ENCODE measurements at regions not wholly inside any gene's neighbourhood (a gene's known extent, or its start where the extent isn't known, plus 50 kb on each side); places are given as distances from the start of the nearest gene placed in this dataset.
"Not testable (repeated sequence)": the region's sequence is repeated elsewhere in the genome, so short reads cannot be mapped to it uniquely, and the experiment has no call there.

- DNase-seq (ENCODE audit: low read depth in 2 of 2, low spot score in 1 of 2) = no peak
Measured at GRCh38 chr10:9234191-9234590, 1179.7 kb downstream of the GATA3 start.

DNA sequence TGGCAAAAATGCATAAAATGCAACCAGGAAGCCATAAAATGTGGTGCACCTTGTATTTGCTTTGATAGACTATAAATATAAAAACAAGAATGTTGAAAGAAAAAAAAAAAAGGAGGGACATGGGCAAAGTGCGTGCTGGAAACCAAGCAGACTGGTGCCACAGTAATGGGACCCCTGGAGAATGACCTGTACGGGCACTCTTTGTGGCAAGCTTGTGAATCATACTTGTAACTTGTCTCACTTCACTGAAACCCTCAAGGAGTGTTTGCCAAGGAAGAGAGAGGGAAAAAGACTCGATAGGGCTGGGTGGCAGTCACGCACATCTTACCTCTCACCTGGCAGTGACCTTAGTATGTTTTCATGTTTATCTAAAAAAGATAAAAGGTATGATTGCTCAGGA, 1183.6 kb downstream of the GATA3 start:
- no peak for DNase-seq (ENCODE audit: low read depth in 2 of 2, low spot score in 1 of 2)

DNA sequence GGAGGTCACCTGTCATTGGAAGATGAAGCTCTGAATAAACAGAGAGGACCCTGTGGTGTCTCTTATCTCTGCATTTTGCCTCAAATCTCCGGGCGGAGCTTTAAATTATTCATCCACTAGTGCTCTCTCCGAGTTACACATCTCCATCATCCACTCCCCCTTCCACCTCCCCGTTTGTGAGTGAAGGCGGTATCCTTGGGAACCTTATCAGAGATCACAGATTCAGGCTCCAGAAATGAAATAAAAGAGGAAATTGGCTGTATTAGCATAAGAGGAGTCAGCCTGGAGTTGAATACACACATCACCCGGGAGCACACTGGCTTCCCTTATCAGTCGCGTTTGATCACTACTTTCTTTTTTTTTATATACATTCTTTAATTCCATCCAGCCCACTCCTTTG, 1184.8 kb downstream of the GATA3 start:
- DNase-seq (ENCODE audit: low read depth in 2 of 2, low spot score in 1 of 2) = no peak

- DNase-seq (ENCODE audit: low read depth in 2 of 2, low spot score in 1 of 2) = no peak
Measured at GRCh38 chr10:9243941-9244411, 1189.5 kb downstream of the GATA3 start.

DNA sequence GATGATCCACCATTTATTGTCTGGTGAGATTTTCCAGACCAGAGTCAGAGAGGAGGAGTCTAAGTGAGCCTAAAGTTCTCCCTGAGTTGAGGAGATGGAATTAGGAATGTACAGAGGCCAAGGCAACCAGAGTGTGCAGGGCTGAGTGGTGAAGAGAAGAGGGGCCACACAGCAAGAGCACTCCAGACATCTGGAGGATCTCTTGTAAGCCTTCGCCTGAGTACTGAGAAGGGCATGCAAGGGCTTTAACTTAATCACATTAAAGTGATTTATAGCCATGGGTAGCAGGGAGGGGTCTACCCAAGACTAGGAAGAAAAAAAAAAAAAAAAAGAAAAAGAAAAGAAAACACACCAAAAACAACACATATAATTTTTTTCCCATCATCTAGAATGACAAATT, 1190.4 kb downstream of the GATA3 start:
- DNase-seq (ENCODE audit: low read depth in 2 of 2, low spot score in 1 of 2) = no peak

DNA sequence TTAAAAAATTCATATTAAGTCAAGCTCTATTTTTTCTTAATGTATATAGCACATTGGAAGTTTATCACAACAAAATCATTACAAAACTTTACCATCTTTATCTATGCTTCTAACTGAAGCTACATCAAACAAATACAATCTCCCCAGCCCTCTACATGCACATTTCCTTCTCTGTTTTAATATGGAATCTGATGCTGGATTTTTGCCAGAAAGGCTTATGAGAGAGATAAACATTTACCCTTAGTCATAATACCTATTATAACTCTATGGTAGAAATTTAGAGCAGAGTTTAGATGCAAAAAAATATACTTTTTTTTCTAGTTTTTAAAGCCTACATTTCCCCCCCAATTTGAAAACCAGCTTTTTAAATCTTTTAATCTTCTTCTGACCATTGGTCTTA, 1198.6 kb downstream of the GATA3 start:
- DNase-seq (ENCODE audit: low read depth in 2 of 2, low spot score in 1 of 2) = no peak

GRCh38 chr10:9254353-9254752, 1199.9 kb downstream of the GATA3 start:
- no peak for DNase-seq (ENCODE audit: low read depth in 2 of 2, low spot score in 1 of 2)

DNA sequence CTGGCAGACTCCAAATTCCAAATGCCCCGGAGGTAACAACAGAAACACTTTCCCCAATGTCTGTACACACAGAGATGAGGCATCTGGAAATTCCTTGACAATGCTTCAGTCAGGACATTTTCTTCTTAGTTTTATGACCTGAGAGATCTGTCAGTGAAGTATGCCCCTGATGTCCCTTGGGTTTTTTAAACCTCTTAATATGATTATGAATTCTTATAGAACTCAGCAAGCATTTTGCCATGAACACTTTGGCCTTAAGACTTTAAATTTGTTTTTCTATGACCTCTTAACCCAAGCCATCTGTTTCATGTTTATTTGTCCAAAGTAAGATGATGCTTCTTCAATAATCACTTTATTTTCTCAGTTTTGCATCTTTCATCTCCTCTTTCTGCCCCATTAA, 1206.2 kb downstream of the GATA3 start:
- DNase-seq (ENCODE audit: low read depth in 2 of 2, low spot score in 1 of 2) = no peak

DNA sequence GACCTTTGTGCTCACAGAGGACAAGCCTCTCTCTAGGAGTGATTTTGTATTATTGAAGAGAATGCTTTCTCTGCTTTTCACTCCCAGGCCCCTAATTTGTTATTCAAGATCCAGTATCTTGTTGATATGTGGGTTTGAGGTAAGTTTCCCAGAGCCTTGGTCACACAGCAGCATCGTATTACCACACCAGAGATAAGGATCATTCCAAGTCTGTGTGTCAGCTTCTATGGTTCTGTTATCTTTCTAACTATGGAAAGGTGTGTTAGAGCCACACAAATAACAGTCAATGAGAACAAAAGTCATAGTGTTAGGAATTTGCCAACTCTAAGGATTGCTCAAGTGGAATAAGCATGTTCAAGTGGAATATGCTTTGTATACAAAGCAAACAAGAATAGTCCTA, 1208.3 kb downstream of the GATA3 start:
- no peak for DNase-seq (ENCODE audit: low read depth in 2 of 2, low spot score in 1 of 2)

- no peak for DNase-seq (ENCODE audit: low read depth in 2 of 2, low spot score in 1 of 2)
Measured at GRCh38 chr10:9268176-9268575, 1213.7 kb downstream of the GATA3 start.

- DNase-seq (ENCODE audit: low read depth in 2 of 2, low spot score in 1 of 2) = not testable (repeated sequence)
Measured at GRCh38 chr10:9273126-9273833, 1218.8 kb downstream of the GATA3 start.

DNA sequence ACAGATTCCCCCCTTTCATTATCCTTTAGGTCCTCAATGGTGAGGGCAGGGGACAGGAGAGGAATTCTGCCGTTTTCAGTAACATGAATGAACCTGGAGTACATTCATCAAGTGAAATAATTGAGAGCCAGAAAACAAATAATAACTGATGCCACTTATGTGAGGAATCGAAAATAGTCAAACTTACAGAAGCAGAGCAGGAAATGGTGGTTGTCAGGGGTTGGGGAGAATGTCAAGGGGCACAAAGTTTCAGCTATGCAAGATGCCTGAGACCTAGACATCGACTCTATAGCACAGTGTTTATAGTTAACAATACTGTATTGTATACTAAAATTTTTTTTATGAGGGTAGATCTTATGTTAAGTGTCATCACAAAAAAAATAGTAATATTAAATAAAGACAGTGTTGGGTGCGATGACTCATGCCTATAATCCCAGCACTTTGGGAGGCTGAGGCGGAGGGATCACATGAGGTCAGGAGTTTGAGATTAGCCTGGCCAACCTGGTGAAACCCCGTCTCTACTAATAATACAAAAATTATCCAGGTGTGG, 1219.8 kb downstream of the GATA3 start:
- DNase-seq (ENCODE audit: low read depth in 2 of 2, low spot score in 1 of 2) = no peak

GRCh38 chr10:9275861-9276260, 1221.4 kb downstream of the GATA3 start:
- no peak for DNase-seq (ENCODE audit: low read depth in 2 of 2, low spot score in 1 of 2)

- DNase-seq (ENCODE audit: low read depth in 2 of 2, low spot score in 1 of 2) = no peak
Measured at GRCh38 chr10:9285690-9286089, 1231.2 kb downstream of the GATA3 start.

DNA sequence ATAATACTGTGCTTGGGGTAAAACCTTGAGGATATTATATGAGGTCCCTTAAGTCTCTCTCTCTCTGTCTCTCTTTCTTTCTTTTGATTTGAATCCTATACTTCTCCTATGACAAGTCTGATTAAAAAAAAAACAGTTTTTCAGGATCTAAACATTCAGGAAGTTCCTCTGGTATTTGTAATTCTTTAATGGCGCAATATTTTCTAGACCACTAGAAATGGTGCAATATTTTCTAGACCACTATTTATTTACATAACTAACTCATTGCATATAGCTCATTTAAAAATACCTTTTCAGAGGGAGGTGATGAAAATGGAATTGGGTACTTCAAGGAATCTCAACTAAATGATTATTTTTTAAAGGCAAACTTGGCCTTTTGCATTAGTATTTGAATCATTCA, 1235.3 kb downstream of the GATA3 start:
- DNase-seq (ENCODE audit: low read depth in 2 of 2, low spot score in 1 of 2) = no peak

- DNase-seq (ENCODE audit: low read depth in 2 of 2, low spot score in 1 of 2) = no peak
Measured at GRCh38 chr10:9291081-9291480, 1236.6 kb downstream of the GATA3 start.

DNA sequence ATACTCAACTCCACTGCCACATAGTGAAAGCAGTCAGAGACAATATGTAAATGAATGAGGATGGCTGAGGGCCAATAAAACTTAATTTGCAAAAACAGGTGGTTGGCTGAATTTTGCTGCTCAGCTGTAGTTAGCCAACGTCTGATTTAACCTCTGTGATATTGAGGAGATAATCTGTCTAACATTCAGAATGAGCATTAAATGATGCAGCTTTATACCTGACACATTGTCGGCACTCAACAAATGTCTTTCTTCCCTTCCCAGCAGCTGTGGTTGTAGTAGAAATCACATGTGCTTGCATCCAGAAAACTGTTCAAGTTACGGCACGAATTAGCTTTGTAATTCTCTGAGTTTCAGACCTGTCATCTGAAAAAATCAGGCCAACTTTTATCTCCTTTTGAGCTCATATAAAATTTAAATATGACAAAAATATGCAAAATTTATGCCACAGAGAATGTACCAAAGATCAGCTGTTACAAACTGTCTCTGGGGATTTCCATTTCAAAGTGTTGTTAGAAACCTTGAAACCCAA, 1239.7 kb downstream of the GATA3 start:
- DNase-seq (ENCODE audit: low read depth in 2 of 2, low spot score in 1 of 2) = no peak

DNA sequence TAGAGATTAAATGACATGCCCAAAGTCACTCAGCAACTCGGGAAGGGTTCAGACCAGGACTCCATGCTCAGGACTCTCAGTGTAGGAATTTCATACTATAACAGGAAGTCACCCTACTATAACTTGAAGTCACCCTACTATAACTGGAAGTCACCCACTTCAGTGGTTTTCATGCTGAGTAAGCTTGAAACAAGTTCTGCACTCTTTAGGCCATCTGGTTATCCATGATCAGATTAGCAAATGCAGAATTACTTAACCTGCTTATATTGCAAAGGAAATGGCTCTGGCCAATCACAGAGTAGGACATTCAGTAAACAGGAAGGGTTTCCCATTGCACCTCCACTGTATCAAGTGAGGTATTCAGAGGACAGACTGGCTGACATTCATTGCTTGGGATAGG, 1240.4 kb downstream of the GATA3 start:
- no peak for DNase-seq (ENCODE audit: low read depth in 2 of 2, low spot score in 1 of 2)

- DNase-seq (ENCODE audit: low read depth in 2 of 2, low spot score in 1 of 2) = no peak
Measured at GRCh38 chr10:9296190-9296589, 1241.7 kb downstream of the GATA3 start.

DNA sequence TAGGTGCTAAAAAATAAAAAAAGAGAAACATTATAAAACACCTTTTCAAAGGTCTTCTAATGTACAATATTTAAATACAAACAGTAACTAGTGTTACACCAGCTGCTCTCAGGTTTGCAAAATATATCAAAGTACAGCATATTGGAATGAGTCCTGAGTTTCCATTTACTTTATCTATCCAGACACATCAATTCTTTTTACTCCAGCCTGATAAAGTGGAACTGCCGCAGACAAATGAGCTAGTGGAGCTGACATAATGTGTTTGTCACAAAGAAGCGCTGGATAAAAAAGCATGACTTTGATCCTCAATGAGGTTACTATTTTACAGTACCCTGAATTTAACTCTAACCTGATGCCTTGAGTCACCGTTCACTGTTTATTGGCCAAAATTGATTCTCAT, 1243.1 kb downstream of the GATA3 start:
- no peak for DNase-seq (ENCODE audit: low read depth in 2 of 2, low spot score in 1 of 2)

DNA sequence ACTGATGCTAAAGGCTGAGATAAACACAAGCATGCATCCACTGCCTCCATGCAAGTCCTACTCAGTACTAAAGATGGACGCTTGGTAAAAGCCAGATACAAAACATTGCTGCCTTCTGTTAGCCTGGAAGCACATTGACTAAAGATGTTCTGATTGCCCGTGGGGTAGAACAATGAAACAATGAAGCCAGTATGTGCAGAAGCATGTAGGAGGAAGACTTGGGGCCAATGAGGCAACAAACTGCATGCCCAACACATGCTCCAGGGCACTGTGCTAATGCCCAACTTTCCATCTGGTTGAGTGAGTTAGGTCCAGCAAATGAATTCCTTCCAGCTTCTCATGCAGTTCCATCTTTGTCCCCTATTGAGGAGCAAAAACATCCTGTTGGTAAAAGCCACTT, 1245.5 kb downstream of the GATA3 start:
- no peak for DNase-seq (ENCODE audit: low read depth in 2 of 2, low spot score in 1 of 2)

GRCh38 chr10:9301148-9301547, 1246.7 kb downstream of the GATA3 start:
- no peak for DNase-seq (ENCODE audit: low read depth in 2 of 2, low spot score in 1 of 2)

DNA sequence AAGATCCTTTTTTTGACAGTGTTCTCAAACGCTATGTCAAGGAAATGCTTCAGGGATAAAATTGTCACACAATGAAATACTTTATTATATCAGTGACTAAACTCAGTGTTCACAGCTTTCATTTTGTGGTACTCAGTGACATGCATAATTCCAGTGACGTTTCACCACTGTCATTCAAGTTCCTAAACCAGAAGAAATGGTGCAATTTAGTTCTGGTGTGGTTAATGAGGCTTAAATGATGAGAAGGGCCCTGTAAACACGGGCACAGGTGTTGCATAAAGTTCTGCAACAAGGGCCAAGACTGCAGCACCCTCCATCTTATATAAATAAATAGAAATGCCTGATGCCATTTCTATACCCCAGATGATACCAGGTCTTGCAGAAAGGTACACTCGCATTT, 1247.1 kb downstream of the GATA3 start:
- no peak for DNase-seq (ENCODE audit: low read depth in 2 of 2, low spot score in 1 of 2)
